ENCODE measurements at regions not wholly inside any gene's neighbourhood (a gene's known extent, or its start where the extent isn't known, plus 50 kb on each side); places are given as distances from the start of the nearest gene placed in this dataset.

DNA sequence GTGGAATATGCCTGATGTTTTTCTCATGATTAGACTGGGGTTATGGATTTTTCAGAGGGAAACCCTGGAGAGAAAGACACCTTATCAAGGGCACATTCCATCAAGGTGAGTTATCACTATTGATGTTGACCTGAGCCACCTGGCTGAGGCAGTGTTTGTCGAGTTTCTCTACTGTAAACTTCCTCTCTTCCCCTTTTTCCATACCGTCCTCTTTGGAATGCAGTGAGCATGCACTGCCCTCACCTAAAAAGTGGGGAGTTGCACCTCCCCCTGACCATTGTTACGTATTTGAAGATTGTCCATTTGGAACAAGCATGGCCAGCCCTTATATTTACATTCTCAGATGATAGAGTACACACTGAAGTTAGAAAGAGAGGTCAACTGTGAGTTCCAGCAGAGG, 53.9 kb upstream of the PWP1 start:
- H3K4me2 ChIP-seq (ENCODE audit: low read depth, low read length, poor library complexity, severe bottlenecking): no peak overlapping the region
- H3K9me2 ChIP-seq (replicated peaks; ENCODE audit: insufficient read depth, low read length): no peaks in the 10 kb centered on the region
- no peak overlapping the region for H3K4me3 ChIP-seq (ENCODE audit: insufficient read depth, low read length, poor library complexity, severe bottlenecking)
- H3K9me3 ChIP-seq (ENCODE audit: insufficient read depth, low read length): no peaks in the 10 kb centered on the region
- no peaks in the 10 kb centered on the region for H4K20me1 ChIP-seq (ENCODE audit: low read depth, low read length)
- no peak overlapping the region for H2AFZ ChIP-seq (ENCODE audit: low read depth, low read length, severe bottlenecking)
- H3K36me3 ChIP-seq (ENCODE audit: low read length): no peaks in the 10 kb centered on the region
- no peaks in the 10 kb centered on the region for H3K27me3 ChIP-seq (ENCODE audit: low read length)
- no peaks in the 10 kb centered on the region for H3F3A ChIP-seq (ENCODE audit: insufficient read depth)
- H3K79me2 ChIP-seq (ENCODE audit: insufficient read depth, low read length): no peaks in the 10 kb centered on the region
- TF ChIP-seq, protein P1, sequence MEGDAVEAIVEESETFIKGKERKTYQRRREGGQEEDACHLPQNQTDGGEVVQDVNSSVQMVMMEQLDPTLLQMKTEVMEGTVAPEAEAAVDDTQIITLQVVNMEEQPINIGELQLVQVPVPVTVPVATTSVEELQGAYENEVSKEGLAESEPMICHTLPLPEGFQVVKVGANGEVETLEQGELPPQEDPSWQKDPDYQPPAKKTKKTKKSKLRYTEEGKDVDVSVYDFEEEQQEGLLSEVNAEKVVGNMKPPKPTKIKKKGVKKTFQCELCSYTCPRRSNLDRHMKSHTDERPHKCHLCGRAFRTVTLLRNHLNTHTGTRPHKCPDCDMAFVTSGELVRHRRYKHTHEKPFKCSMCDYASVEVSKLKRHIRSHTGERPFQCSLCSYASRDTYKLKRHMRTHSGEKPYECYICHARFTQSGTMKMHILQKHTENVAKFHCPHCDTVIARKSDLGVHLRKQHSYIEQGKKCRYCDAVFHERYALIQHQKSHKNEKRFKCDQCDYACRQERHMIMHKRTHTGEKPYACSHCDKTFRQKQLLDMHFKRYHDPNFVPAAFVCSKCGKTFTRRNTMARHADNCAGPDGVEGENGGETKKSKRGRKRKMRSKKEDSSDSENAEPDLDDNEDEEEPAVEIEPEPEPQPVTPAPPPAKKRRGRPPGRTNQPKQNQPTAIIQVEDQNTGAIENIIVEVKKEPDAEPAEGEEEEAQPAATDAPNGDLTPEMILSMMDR (IDR thresholded peaks at IDR 0.05; ENCODE audit: insufficient read depth, low read length, poor library complexity, severe bottlenecking): no peak
- TF ChIP-seq EZH2phosphoT487 (conservative IDR thresholded peaks at IDR 0.05; ENCODE audit: low read length): no peak
- H3K9ac ChIP-seq (ENCODE audit: low read length): no peak overlapping the region
- no peak overlapping the region for H3K27ac ChIP-seq (ENCODE audit: low read depth, low read length)

DNA sequence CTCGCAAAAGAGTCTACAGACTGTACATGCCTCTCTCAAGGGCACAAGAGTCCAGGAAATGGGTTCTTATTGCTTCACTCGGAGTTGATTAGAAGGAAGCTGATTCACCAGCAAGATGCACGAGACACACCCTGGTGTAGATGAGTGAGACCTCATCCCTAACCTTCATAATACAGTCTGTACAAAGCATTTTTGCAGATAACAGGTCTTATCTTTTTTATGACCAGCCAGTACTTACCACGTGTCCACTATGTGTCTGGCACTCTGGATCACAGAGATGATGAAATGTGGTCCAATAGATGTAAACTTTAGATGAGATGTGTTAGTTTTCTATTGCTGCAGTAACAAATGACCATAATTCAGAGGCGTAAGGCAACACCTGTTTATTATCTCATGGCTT, 53.4 kb upstream of the PWP1 start:
- TF ChIP-seq EZH2phosphoT487 (conservative IDR thresholded peaks at IDR 0.05; ENCODE audit: low read length): no peak
- TF ChIP-seq, protein P1 (IDR thresholded peaks at IDR 0.05; ENCODE audit: insufficient read depth, low read length, poor library complexity, severe bottlenecking): no peak
- Histone ChIP-seq H3K79me2 (ENCODE audit: insufficient read depth, low read length) (no peaks in the 10 kb centered on the region), H4K20me1 (ENCODE audit: low read depth, low read length) (no peaks in the 10 kb centered on the region), H3K4me2 (ENCODE audit: low read depth, low read length, poor library complexity, severe bottlenecking) (no peak overlapping the region), H2AFZ (ENCODE audit: low read depth, low read length, severe bottlenecking) (no peak overlapping the region), H3K27ac (ENCODE audit: low read depth, low read length) (no peak overlapping the region), H3F3A (ENCODE audit: insufficient read depth) (no peaks in the 10 kb centered on the region), H3K36me3 (ENCODE audit: low read length) (no peaks in the 10 kb centered on the region), H3K9me3 (ENCODE audit: insufficient read depth, low read length) (no peaks in the 10 kb centered on the region), H3K27me3 (ENCODE audit: low read length) (no peaks in the 10 kb centered on the region), H3K9ac (ENCODE audit: low read length) (no peak overlapping the region), H3K4me3 (ENCODE audit: insufficient read depth, low read length, poor library complexity, severe bottlenecking) (no peak overlapping the region), H3K9me2 (replicated peaks; ENCODE audit: insufficient read depth, low read length) (no peaks in the 10 kb centered on the region)

DNA sequence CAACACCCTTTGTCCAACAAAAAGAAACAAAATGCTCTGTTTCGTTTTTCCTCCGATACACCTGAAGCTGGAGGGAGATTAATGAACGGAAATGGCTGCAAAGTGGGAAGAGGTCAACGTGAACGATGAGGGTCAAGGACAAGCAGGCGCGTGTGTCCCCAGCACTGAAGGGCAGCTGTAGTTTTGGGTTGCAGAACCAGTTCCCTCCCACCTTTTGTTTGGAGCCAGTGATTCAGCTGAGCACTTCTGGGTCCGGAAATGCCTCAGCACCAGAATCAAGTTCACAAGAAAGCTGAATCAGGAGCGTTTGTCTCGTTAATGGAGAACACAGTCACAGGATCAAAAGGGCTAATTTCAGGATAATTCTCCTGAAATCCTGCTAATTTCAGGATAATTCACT, 51.1 kb upstream of the PWP1 start:
- TF ChIP-seq, protein P1 (IDR thresholded peaks at IDR 0.05; ENCODE audit: insufficient read depth, low read length, poor library complexity, severe bottlenecking): no peak
- TF ChIP-seq EZH2phosphoT487 (conservative IDR thresholded peaks at IDR 0.05; ENCODE audit: low read length): no peak
- Histone ChIP-seq H4K20me1 (ENCODE audit: low read depth, low read length) (no peaks in the 10 kb centered on the region), H3K27ac (ENCODE audit: low read depth, low read length) (no peak overlapping the region), H3K9me2 (replicated peaks; ENCODE audit: insufficient read depth, low read length) (no peaks in the 10 kb centered on the region), H3K79me2 (ENCODE audit: insufficient read depth, low read length) (no peaks in the 10 kb centered on the region), H3K9ac (ENCODE audit: low read length) (no peak overlapping the region), H3K36me3 (ENCODE audit: low read length) (no peaks in the 10 kb centered on the region), H3K9me3 (ENCODE audit: insufficient read depth, low read length) (no peaks in the 10 kb centered on the region), H3K4me2 (ENCODE audit: low read depth, low read length, poor library complexity, severe bottlenecking) (no peak overlapping the region), H2AFZ (ENCODE audit: low read depth, low read length, severe bottlenecking) (no peak overlapping the region), H3K27me3 (ENCODE audit: low read length) (no peaks in the 10 kb centered on the region), H3F3A (ENCODE audit: insufficient read depth) (no peaks in the 10 kb centered on the region), H3K4me3 (ENCODE audit: insufficient read depth, low read length, poor library complexity, severe bottlenecking) (no peak overlapping the region)

DNA sequence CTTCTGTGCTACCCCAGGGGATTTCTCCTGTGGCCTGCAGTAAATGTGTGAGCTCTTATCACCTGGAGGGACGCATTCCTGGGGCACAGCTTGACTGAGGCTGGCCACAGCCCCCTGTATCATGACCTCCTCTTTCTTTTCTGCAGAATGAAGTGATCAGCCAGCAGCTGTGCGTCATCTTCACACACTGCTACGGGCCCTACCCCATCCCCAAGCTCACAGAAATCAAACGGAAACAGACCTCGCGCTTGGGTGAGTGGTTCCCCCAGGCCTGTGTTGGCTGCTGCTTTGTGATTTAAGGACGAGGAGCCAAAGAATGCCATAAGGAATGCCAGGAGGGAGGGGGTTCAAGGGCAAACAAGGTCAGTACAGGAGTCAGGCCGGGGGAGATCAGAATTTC, 50.5 kb upstream of the PWP1 start:
- no peak overlapping the region for H2AFZ ChIP-seq (ENCODE audit: low read depth, low read length, severe bottlenecking)
- H3K79me2 ChIP-seq (ENCODE audit: insufficient read depth, low read length): no peaks in the 10 kb centered on the region
- H3K9me3 ChIP-seq (ENCODE audit: insufficient read depth, low read length): no peaks in the 10 kb centered on the region
- H3K4me2 ChIP-seq (ENCODE audit: low read depth, low read length, poor library complexity, severe bottlenecking): no peak overlapping the region
- no peaks in the 10 kb centered on the region for H3K27me3 ChIP-seq (ENCODE audit: low read length)
- H3K36me3 ChIP-seq (ENCODE audit: low read length): no peaks in the 10 kb centered on the region
- no peak overlapping the region for H3K4me3 ChIP-seq (ENCODE audit: insufficient read depth, low read length, poor library complexity, severe bottlenecking)
- H4K20me1 ChIP-seq (ENCODE audit: low read depth, low read length): no peaks in the 10 kb centered on the region
- H3K9ac ChIP-seq (ENCODE audit: low read length): no peak overlapping the region
- TF ChIP-seq EZH2phosphoT487 (conservative IDR thresholded peaks at IDR 0.05; ENCODE audit: low read length): no peak
- TF ChIP-seq, protein P1 (IDR thresholded peaks at IDR 0.05; ENCODE audit: insufficient read depth, low read length, poor library complexity, severe bottlenecking): no peak
- H3F3A ChIP-seq (ENCODE audit: insufficient read depth): no peaks in the 10 kb centered on the region
- H3K9me2 ChIP-seq (replicated peaks; ENCODE audit: insufficient read depth, low read length): no peaks in the 10 kb centered on the region
- H3K27ac ChIP-seq (ENCODE audit: low read depth, low read length): no peak overlapping the region

Measured in SU-DHL-6 (cell line).